GM21717 (cell line): ENCODE measurements at regions not wholly inside any gene's neighbourhood (a gene's known extent, or its start where the extent isn't known, plus 50 kb on each side); places are given as distances from the start of the nearest gene placed in this dataset.

Experiments used
- ATAC-seq: cut with Tn5 transposase; IDR thresholded peaks from one replicate; pipeline ENCODE4 v1.9.1; 2021; ENCODE audit warnings: mild to moderate bottlenecking, moderate library complexity; ENCODE audit not compliant: unreplicated experiment

GRCh38 chrX:810186-810585, 179.6 kb downstream of the SHOX start:
- no peak for ATAC-seq

GRCh38 chrX:809081-809480, 178.5 kb downstream of the SHOX start:
- ATAC-seq, result no peak

GRCh38 chrX:806586-806985, 176.0 kb downstream of the SHOX start:
- ATAC-seq, result no peak

DNA sequence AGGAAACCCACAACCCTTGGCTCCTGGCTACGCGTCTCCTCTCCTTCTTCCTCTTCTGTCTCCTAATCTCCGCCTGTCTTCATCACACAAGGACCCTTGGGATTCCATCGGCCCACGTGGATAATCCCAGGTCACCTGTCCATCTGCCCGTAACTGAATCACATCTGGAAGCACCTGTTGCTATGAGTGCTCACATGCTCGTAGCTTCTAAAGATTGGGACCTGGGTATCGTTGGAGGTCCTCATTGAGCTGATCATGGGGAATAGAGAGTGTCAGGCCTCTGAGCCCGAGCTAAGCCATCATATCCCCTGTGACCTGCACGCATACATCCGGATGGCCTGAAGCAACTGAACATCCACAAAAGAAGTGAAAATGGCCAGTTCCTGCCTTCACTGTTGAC, 175.4 kb downstream of the SHOX start:
- no peak for ATAC-seq

- ATAC-seq, result no peak
Observed at GRCh38 chrX:805103-805670, 174.6 kb downstream of the SHOX start.

GRCh38 chrX:802846-803245, 172.3 kb downstream of the SHOX start:
- no peak for ATAC-seq

GRCh38 chrX:799808-800207, 169.2 kb downstream of the SHOX start:
- ATAC-seq, result no peak

DNA sequence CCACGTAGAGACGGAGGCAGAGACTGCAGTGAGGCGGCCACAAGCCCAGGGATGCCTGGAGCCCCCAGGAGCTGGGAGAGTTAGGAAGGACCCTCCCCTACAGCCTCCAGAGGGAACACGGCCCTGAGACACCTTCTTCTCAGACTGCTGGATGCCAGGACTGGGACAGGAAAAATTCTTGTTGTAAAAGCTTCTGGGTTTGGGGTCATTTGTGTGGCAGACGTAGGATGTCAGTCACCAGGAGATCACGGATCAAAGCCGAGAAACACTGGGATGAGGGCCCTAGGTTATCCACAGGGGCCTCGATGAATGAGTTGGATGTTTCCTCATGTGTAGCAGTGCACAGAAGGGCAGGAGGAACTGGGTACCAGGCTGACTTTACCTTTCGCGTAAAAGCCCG, 163.7 kb downstream of the SHOX start:
- no peak for ATAC-seq

- ATAC-seq, result no peak
Observed at GRCh38 chrX:793216-793770, 162.7 kb downstream of the SHOX start.

- ATAC-seq, result no peak
Observed at GRCh38 chrX:791479-792034, 161.0 kb downstream of the SHOX start.

GRCh38 chrX:790783-791360, 160.3 kb downstream of the SHOX start:
- ATAC-seq, result no peak

DNA sequence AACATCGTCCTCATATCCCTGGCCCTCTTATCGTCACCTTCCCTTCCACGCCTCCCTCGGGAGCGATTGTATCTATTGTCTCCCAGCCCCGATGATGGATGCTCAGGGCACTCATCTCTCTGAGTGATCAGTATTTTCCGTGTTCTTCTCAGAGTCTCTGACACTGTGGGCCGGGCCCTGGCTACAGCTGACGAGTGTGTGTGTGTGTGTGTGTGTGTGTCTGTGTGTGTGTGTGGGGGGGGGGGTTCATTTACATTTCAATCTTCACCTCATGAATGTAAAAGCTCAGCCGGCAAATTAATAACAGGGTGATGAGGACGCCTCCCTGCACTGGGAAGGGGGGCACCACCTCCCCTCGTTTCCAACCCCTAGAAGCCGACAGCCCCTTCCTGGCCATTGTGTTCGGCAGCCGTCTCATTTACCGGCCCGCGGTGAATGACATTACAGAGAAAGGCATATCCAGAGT, 159.5 kb downstream of the SHOX start:
- no peak for ATAC-seq

- ATAC-seq, result no peak
Observed at GRCh38 chrX:789096-789495, 158.5 kb downstream of the SHOX start.

DNA sequence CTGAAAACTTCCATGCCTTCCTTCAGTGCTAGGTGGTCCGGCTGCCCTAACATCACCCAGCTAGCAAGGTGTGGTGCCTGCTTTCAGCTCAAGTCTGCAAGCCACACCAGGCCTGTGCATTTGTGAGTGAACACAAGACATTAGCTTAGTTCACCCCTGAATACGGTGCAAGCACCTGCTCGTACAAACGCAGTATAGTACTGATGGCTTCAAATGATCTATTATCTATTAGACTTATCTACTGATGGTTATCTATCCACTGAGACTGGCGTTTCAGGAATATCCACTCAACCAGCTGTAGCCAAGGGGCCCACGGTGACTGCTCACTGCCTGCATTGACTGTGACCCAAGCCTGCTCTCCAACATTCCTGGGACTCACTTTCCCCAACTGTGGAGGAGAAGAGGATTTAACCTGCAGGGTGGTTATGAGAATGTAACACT, 155.9 kb downstream of the SHOX start:
- ATAC-seq, result no peak

- no peak for ATAC-seq
Observed at GRCh38 chrX:784829-785228, 154.2 kb downstream of the SHOX start.

GRCh38 chrX:781224-782204, 150.9 kb downstream of the SHOX start:
- no peak for ATAC-seq

DNA sequence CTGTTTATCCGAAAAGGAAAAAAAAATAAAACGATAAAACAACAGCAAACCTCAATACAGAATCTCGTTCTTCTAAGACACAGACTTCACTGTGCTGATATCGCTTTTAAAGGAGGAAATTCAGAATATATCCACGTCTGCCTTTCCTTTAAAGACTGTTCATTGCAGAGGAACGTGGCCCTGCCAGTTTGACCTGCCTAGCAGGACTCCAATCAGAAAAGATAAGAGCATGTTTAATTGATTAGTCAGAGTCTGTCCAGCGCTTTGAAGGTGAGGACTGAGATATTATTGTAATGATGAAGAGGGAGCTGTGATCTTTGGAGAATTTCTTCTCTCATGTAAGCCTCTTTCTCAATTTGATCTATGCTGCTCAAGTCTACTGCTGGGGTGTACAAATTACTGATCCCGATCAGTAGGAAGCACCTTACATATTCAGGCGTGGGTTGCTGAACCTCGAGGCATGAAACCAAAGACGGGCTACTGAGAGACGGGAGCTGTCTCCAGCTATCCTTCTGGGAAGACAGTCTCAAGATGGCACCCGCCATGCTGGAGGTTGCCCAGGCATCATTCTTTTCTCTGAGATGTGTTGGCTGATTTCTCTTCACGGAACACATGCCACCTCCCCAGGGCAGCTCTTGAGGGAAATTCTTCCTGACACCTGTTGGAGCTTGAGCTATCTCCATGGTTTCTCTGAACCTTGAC, 146.1 kb downstream of the SHOX start:
- ATAC-seq, result no peak

DNA sequence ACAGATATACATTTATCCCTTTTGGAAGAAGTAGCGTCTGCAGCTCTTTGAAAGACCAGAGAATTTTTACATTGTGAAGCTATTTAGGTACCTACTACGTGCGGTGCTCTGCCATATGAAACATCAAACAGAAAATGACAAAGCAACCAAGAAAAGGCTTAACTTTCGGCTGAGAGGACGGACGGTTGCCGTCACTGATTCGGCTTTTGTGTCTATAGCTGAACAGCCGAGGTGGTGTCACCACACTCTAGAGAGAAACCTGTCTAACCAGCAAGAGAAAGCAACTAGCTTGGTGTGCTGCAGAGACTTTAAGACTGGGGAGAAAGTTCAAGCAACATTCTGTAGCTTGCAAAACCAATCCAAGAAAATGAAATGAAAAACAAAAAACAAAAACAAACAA, 145.5 kb downstream of the SHOX start:
- no peak for ATAC-seq

DNA sequence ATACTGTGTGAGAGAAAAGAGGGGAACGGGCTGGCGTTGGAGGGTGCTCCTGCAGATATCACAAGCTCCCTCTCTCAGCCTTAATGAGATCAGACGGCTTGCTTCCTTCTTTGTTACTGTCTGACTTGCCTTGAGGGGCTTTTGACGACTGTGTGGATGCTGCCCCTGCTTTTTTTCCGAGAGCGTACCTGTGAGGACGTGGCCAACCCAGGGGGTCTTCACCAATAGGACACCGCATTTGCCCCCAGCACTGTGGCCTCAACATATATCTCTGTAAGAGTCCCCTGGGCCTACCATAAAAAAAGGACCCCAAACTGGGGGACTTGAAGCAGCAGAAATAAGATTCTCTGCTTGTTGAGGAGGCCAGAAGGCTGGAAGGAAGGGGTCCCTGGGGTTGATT, 143.9 kb downstream of the SHOX start:
- no peak for ATAC-seq

DNA sequence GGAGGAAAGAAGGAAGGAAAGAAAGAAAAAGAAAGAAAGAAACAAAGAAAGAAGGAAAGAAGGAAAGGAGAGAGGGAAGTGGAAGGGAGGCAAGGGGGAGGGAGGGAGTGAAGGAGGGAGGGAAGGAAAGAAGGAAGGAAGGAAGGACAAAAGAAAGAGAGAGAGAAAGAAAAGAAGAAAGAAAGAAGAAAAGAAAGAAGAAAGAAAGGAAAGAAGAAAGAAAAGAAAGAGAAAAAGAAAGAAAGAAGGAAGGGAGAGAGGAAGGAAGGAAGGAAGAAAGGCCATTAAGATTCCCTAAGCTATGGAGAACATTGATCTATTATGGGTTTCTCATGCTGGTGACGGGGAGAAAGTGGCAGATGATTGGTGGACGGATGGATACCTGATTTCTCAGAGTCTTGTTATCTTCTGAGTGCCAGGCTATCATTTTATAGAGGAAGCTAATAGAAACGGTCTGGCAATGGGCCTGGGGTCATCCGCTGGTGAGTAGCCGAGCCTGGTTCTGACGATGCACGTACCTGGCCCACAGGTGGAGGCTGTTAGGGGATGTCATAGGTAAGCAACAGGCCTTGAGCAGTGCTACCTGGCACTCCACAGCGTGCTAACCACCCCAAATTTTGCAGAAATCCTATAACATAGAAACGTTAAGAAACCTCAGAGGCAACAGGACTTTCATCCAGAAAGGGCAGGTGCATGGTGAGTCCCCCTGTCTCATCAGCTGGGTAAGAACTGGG, 142.9 kb downstream of the SHOX start:
- ATAC-seq, result no peak
